OCI-M2 (cell line): ENCODE measurements at regions not wholly inside any gene's neighbourhood (a gene's known extent, or its start where the extent isn't known, plus 50 kb on each side); places are given as distances from the start of the nearest gene placed in this dataset.

Experiments used
- DNase-seq: peaks from one replicate; lab custom pipeline; 2025; ENCODE audit not compliant: unreplicated experiment; lab: John Stamatoyannopoulos, UW

DNA sequence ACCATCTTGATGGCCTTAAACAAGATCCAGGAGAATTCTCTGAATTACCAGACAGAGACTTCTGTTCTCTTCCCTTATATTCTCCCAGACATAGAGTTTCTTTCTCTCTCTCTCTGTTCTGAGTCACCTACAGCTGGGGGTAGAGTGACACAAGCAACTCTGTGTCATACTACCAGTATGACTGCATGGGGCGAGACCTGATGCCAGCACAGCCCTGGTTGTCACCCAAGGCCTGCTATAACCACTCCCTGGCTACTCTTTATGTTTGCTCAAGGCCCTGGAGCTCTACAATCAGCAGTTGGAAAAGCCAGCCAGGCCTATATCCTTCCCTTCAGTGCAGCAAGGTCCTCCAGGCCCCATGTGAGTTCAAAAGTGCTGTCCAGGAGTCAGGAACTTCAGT lies 114.2 kb upstream of the TENT5D start:
- no peak for DNase-seq

DNA sequence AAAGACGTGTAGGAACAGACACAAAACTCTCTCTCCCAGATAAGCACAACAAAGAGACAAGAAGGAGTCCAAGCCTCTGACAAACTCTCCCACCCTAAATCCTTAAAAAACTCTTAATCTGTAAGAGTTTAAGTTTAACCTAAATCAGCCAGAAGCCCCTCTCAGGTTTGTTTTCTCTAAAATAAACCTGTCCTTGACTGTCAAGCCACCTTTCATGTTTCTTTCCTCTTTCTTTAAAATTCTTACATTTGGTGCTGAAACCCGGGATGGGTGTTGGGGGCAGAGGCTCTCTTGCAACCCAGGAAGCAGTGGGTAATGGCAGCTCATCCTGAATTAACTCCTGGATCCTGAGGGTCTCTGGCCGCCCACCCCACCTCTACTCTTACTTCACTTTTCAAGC lies 107.8 kb upstream of the TENT5D start:
- DNase-seq: no peak

DNA sequence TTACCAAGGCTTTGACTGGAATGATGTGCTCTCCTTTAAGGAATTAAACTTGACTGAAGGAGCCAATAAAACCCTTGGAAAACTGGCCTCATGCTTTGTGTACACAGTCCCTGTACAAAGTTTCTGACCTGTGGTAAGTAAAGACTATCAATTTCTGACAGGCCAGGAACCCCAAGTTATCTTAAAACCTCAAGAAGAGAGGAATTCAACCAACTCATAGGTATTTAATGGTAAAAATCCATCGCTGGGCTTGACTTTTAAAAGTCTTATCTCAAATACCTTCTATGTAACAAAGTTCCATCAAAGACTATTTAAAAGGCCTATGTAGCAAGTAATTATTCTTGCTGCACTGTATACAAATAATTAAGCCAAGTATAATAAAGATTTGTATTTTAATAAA lies 103.7 kb upstream of the TENT5D start:
- DNase-seq: no peak

DNA sequence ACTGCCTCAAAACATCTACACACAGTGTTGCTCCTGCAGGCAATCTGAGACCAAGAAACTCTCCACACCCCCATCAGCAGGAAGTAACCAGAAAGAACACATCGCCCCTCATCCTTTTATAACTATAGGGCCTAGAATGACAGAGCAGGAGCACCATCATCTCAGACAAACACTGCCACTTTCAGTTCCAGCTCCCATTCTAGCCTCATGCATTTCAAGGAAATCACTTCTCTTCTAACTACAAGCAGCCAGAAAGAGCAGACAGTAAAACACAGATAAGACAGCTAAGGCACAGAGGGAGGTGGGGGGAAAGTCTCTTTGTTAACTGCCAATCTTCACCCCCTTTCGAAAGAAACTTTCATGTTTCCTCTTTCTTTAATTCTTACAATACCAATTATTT lies 102.6 kb upstream of the TENT5D start:
- DNase-seq: no peak

DNA sequence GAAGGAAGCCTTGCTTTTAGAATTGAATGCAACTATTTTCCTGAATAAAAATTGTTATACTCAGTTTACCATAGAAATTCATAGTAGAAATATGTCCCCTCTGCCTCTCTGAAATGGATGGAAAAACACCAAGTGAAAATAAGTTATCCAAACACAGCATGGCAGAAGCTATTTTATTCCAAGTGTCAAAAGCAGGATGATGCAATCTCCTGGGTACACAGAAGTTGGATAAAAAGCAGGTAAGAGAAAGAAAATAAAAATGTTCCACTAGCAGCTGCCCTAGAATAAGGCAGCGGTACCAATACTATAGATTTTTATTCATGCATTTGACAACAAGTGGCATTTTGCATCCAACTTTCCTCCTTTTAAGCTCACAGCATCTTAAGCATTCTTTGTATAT lies 89.0 kb upstream of the TENT5D start:
- DNase-seq: no peak

DNA sequence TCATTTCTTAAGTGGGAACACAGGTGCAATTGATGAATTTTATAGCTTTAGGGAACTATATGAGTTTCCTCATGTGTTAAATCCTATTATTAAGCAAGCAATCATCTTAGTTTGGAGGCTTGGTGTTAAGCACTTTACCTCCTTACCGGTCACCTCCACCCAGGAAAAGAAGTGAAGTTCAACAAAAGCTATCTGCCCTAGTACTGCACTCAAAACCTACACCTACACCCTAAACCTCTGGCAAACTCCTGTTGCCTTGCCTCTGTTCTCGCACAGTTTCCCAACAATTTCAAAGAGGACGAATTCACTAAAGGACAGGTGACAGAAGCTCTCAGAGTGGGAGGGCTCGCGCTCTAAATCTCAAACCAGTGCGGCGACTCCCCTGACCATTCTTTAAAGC lies 85.7 kb upstream of the TENT5D start:
- no peak for DNase-seq

DNA sequence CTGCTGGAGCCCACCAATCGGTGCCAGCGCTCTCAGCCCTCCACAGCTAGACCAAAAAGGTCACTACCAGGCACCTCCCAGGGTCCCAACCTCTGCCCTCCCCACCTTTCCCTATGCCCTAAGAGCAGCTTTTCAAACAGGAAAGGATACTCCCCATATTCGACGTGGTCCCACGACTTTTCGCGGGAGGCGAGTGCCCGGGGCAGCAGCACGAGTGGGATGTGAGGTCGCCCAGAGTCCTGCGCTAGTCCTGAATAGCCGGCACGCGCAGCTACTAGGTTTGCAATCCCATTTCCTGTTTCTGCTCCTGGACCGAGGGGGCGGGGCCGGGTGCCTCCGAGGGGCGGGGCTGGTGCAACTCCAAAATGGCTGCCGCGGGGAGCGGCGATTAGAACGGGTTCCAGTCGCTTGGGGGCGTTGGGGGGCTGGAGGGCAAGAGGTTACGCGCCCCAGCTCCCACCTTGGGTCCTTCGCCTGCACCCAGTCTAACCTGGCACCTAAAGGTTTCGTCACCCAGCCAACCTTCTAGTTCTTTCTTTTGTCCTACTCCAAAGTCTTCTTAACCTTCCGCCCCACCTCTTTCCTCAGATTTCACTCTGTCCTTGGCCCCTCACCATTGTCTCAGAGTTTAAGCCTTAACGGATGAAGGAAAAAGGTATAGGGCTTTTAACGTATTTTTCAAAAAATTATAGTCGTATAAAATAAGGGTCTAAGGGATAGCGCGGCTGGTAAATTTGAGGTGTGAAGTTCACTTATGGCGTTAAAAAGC lies 85.0 kb upstream of the TENT5D start:
- DNase-seq: peak; percentile 13

DNA sequence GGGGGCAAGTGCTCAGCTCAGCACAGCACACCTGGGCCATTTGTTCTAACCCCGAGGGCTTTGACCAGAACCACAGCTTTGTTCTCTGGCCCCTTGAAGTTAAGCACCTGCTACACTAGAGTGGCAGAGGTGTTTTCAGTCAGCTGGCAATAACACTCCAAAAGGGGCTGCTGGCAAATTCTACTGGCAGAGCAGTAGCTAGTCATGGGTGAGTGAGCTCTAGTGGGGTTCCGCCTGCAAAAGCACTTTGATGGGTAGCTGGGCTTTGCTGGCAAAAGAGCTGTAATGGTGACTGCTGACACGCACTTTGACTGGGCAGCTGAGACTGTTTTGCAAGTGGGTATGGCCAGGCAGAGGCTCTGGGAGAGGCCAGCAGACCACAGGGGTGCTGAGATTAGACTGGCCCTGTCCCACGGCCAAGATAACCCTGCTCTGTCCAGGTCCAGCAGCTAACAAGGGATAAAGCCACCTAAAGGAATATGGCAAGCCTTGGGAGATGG lies 65.2 kb upstream of the TENT5D start:
- DNase-seq: no peak
